Panc1 (cell line): ENCODE measurements at regions not wholly inside any gene's neighbourhood (a gene's known extent, or its start where the extent isn't known, plus 50 kb on each side); places are given as distances from the start of the nearest gene placed in this dataset.

Source experiments
- ATAC-seq: fragments of 200-7000 bp; cut with Tn5 transposase; 2 replicates; pipeline ENCODE4 v1.9.1; 2020; ENCODE audit warnings: mild to moderate bottlenecking, moderate library complexity
- BruUV-seq: library from RNA; stranded (reverse); fragments of 400-500 nt; replicated peaks from 2 replicates; lab custom pipeline; 2021; lab: Mats Ljungman, UMichigan
- CTCF ChIA-PET: fragments of 300-600 bp; sonication (Branson Sonifier 250); formaldehyde crosslinking; loops from one replicate; lab custom pipeline; 2022; ENCODE audit warnings: antibody characterized with exemption; lab: Charles Lee
- POLR2A ChIA-PET: fragments of 300-600 bp; sonication (Branson Sonifier 250); formaldehyde crosslinking; loops from one replicate; lab custom pipeline; 2022; ENCODE audit warnings: antibody characterized with exemption; lab: Charles Lee
- DNase-seq: peaks from one replicate; pipeline ENCODE4 v3.0.0-alpha.2; 2010; ENCODE audit warnings: low read depth, low spot score
- H3K27ac ChIP-seq: 2 replicates; pipeline ENCODE4 v1.5.1; 2011; ENCODE audit warnings: mild to moderate bottlenecking, low read length, inconsistent platforms
- H3K27me3 ChIP-seq: fragments of 200-500 bp; sonication (Bioruptor generic); 2 replicates; pipeline ENCODE4 v1.6.0; 2014; ENCODE audit warnings: low read length, inconsistent platforms; ENCODE audit not compliant: control insufficient read depth, insufficient read depth
- H3K36me3 ChIP-seq: fragments of 200-500 bp; sonication (Bioruptor generic); 2 replicates; pipeline ENCODE4 v1.5.1; 2014; ENCODE audit warnings: inconsistent platforms, mild to moderate bottlenecking, low read length, moderate library complexity; ENCODE audit not compliant: control insufficient read depth, insufficient read depth
- H3K4me1 ChIP-seq: 2 replicates; pipeline ENCODE4 v1.5.1; 2011; ENCODE audit warnings: inconsistent platforms, mild to moderate bottlenecking, low read length, moderate library complexity; ENCODE audit not compliant: control insufficient read depth, insufficient read depth
- H3K4me3 ChIP-seq, 2 experiments: 2 replicates each; pipeline ENCODE4 v1.5.1; 2011 to 2012; ENCODE audit warnings: low read depth in 2 of 2, low read length in 2 of 2, mild to moderate bottlenecking in 2 of 2, inconsistent platforms in 1 of 2, moderate library complexity in 1 of 2
- H3K9me3 ChIP-seq: fragments of 200-500 bp; sonication (Bioruptor generic); 2 replicates; pipeline ENCODE4 v1.5.1; 2014; ENCODE audit warnings: low read depth, mild to moderate bottlenecking, inconsistent platforms, low read length, moderate library complexity; ENCODE audit not compliant: control insufficient read depth, insufficient read depth
- CTCF ChIP-seq: fragments of 450-650 bp; IDR thresholded peaks from 2 replicates; pipeline ENCODE4 v1.5.1; 2017; ENCODE audit warnings: mild to moderate bottlenecking
- POLR2AphosphoS5 ChIP-seq: IDR thresholded peaks from 2 replicates; pipeline ENCODE4 v1.6.1; 2012; ENCODE audit warnings: mild to moderate bottlenecking, low read depth, low read length, moderate library complexity
- REST ChIP-seq, 2 experiments: IDR thresholded peaks; 2 replicates each; pipeline ENCODE4 v1.6.1; 2011 to 2012; ENCODE audit warnings: low read depth in 2 of 2, control low read depth in 1 of 2, low read length in 1 of 2, mild to moderate bottlenecking in 1 of 2, moderate library complexity in 1 of 2; ENCODE audit not compliant: insufficient read depth in 1 of 2
- SIN3A ChIP-seq: IDR thresholded peaks from 2 replicates; pipeline ENCODE4 v1.6.1; 2012; ENCODE audit warnings: low read depth, mild to moderate bottlenecking, low read length, moderate library complexity, borderline replicate concordance; ENCODE audit not compliant: insufficient read depth
- TCF7L2 ChIP-seq: IDR thresholded peaks from 2 replicates; pipeline ENCODE4 v1.6.1; 2011; ENCODE audit warnings: mild to moderate bottlenecking, low read depth, low read length, inconsistent platforms
- in situ Hi-C: cut with HindIII; loops from 2 replicates; pipeline ENCODE4 v1.10.0; 2016; ENCODE audit warnings: low sequenced_read_pairs, low pct_unique_long_range_greater_than_20kb
- intact Hi-C: fragments of 100-400 bp; cut with micrococcal nuclease; formaldehyde crosslinking; loops from one replicate; pipeline ENCODE4 v1.10.0; 2022; ENCODE audit not compliant: unreplicated experiment

- POLR2A ChIA-PET = no interaction called here
- no peaks in the 10 kb centered on the region for H3K4me1 ChIP-seq
- no peaks in the 10 kb centered on the region for H3K27me3 ChIP-seq
- ATAC-seq (no peak), DNase-seq (no peak)
- BruUV-seq = no TSS peak
- in situ Hi-C loops (no loop called here), intact Hi-C loops (no loop called here)
- CTCF ChIA-PET = no interaction called here
- no peaks in the 10 kb centered on the region for H3K9me3 ChIP-seq
- H3K36me3 ChIP-seq = no peaks in the 10 kb centered on the region
- no peak overlapping the region for H3K27ac ChIP-seq
- TF ChIP-seq TCF7L2 (no peak), CTCF (no peak), SIN3A (no peak), REST (IDR thresholded peaks at IDR 0.05; ENCODE audit: insufficient read depth in 1 of 2, low read depth in 2 of 2, low read length in 1 of 2) (no peak), POLR2AphosphoS5 (no peak)
- H3K4me3 ChIP-seq = no peak overlapping the region
Measured at GRCh38 chr10:36331121-36331520, 689.0 kb upstream of the FZD8 start.

GRCh38 chr10:36325815-36326214, 683.7 kb upstream of the FZD8 start:
- DNase-seq = no peak
- TF ChIP-seq SIN3A = no peak
- TF ChIP-seq TCF7L2 = no peak
- TF ChIP-seq POLR2AphosphoS5 = no peak
- TF ChIP-seq REST (IDR thresholded peaks at IDR 0.05; ENCODE audit: insufficient read depth in 1 of 2, low read depth in 2 of 2, low read length in 1 of 2) = no peak
- TF ChIP-seq CTCF = no peak
- no peak for ATAC-seq
- H3K27ac ChIP-seq = no peak overlapping the region
- in situ Hi-C loops (no loop called here), intact Hi-C loops (no loop called here)
- ChIA-PET CTCF (no interaction called here), POLR2A (no interaction called here)
- no peaks in the 10 kb centered on the region for H3K36me3 ChIP-seq
- no peaks in the 10 kb centered on the region for H3K4me1 ChIP-seq
- no peaks in the 10 kb centered on the region for H3K27me3 ChIP-seq
- no TSS peak for BruUV-seq
- no peak overlapping the region for H3K4me3 ChIP-seq
- H3K9me3 ChIP-seq = no peaks in the 10 kb centered on the region
